ENCODE measurements at regions not wholly inside any gene's neighbourhood (a gene's known extent, or its start where the extent isn't known, plus 50 kb on each side); places are given as distances from the start of the nearest gene placed in this dataset.

- Histone ChIP-seq H2AFZ (ENCODE audit: low read length) (no peak overlapping the region), H3K79me2 (ENCODE audit: insufficient read depth, low read length) (no peaks in the 10 kb centered on the region), H3K23me2 (ENCODE audit: insufficient read length, low read depth, low read length, poor library complexity, severe bottlenecking) (no peaks in the 10 kb centered on the region), H3K9ac (ENCODE audit: extremely low read depth, insufficient read length, low read length) (no peak overlapping the region), H4K20me1 (ENCODE audit: control insufficient read depth, insufficient read depth, insufficient read length) (no peaks in the 10 kb centered on the region), H2BK15ac (ENCODE audit: low read depth, low read length) (no peak overlapping the region), H2BK5ac (ENCODE audit: insufficient read length, low read length) (no peak overlapping the region), H3K9me3 (ENCODE audit: control insufficient read depth, low read depth, low read length) (no peaks in the 10 kb centered on the region), H3T11ph (ENCODE audit: low read length) (no peak overlapping the region), H3K56ac (ENCODE audit: insufficient read length, low read depth, low read length) (no peak overlapping the region), H3K27me3 (ENCODE audit: insufficient read depth, low read length) (no peaks in the 10 kb centered on the region), H2AK5ac (ENCODE audit: insufficient read length, low read length) (no peak overlapping the region), H3K4me1 (ENCODE audit: insufficient read depth, low read length) (no peaks in the 10 kb centered on the region), H4K8ac (replicated peaks; ENCODE audit: insufficient read length, low read depth, low read length) (no peak overlapping the region), H3K4me2 (ENCODE audit: insufficient read depth, insufficient read length, low read length) (no peak overlapping the region), H3K79me1 (ENCODE audit: insufficient read depth, low read depth, low read length, poor library complexity, severe bottlenecking) (no peaks in the 10 kb centered on the region), H3K4ac (ENCODE audit: low read depth, low read length) (no peak overlapping the region), H2BK120ac (ENCODE audit: low read depth, low read length, poor library complexity, severe bottlenecking) (no peak overlapping the region), H4K91ac (ENCODE audit: insufficient read length, low read depth, low read length) (no peak overlapping the region), H3K18ac (ENCODE audit: insufficient read length, low read depth, low read length) (no peak overlapping the region), H3K14ac (ENCODE audit: insufficient read depth, low read length) (no peak overlapping the region), H2BK20ac (ENCODE audit: low read depth, low read length, poor library complexity, severe bottlenecking) (no peak overlapping the region), H3K23ac (ENCODE audit: insufficient read length, low read depth, low read length) (no peak overlapping the region), H4K5ac (ENCODE audit: insufficient read length, low read depth, low read length) (no peak overlapping the region), H3K27ac (ENCODE audit: insufficient read length, low read depth, low read length) (no peak overlapping the region), H2BK12ac (ENCODE audit: insufficient read length, low read depth, low read length) (no peak overlapping the region)
- Mint-ChIP-seq H3K27ac (no peak overlapping the region), H3K4me1 (peaks cover 3 to 4% of the 10 kb centered on the region in 2 experiments; a peak in 3 of 4 replicates), H3K9me3 (no peaks in the 10 kb centered on the region), H3K36me3 (ENCODE audit: insufficient read depth in 1 of 3, low read depth in 3 of 3) (no peaks in the 10 kb centered on the region), H3K4me3 (no peak overlapping the region), H3K27me3 (ENCODE audit: low read depth) (no peaks in the 10 kb centered on the region; the same call in 1 of the 2 replicates)
- DNase-seq = no peak
- no peak for TF ChIP-seq CTCF (conservative IDR thresholded peaks at IDR 0.05)
- no CpG with 5 or more reads among the region's 1 CpG for WGBS (ENCODE audit: extremely low coverage, insufficient read length, low lambda C conversion rate)
These were observed 627.2 kb downstream of the CCDC171 start for GRCh38 chr9:16180091-16180490.
